GM20000 (cell line): ENCODE measurements at regions not wholly inside any gene's neighbourhood (a gene's known extent, or its start where the extent isn't known, plus 50 kb on each side); places are given as distances from the start of the nearest gene placed in this dataset.

Experiments
- DNase-seq: peaks from one replicate; pipeline ENCODE4 v3.0.0; 2012; ENCODE audit warnings: low spot score
- TF ChIP-seq, protein P1 (sequence below): IDR thresholded peaks from 2 replicates; pipeline ENCODE4 v1.5.1; 2012; ENCODE audit warnings: mild to moderate bottlenecking, control low read depth; ENCODE audit errors: extremely low read depth, missing control alignments

DNA sequence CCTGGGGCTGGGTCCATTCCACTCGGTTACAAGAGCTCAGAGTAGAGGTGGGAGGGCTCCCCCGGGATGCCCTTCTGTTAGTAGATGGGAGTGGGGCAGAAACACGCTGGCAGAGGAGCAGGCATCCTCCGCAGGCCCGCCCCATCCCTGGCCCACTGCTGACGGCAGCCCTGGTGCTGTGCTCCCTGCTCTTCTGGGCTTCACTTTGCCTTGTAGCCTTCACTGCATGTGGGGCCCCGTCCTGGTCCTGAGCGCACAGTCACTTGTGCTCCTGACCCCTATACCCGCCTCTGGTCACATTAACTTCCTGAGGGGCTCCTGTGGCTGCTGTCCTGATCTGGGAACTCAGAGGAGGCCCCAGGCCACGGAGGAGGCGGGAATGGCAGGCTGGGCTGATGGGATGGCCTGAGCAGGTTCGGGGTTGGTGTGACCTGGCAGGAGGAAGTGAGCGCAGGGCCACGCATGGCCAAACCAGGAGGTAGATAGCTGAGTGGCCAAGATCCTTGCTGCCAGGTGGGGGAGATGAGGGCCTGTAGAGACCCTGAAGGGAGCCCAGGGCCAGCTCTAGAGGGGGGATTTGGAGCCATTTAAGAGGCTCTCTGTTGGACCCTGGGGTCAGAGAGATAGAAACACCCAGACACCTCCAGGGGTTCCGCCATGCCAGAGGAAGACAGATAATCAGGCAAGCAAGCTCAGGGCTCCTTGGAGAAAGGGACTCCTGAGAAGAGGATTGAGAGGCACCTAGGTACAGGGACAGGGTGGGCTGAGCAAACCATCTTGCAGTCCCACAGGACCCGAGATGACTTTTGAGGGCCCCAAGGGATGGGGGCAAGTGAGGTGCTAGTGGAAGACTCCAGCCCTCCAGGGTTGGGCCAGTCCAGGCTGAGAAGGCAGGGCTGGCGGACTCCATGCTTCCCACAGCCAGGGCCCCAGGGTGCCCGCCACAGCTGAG lies 92.2 kb upstream of the PRR23E start:
- TF ChIP-seq, protein P1, sequence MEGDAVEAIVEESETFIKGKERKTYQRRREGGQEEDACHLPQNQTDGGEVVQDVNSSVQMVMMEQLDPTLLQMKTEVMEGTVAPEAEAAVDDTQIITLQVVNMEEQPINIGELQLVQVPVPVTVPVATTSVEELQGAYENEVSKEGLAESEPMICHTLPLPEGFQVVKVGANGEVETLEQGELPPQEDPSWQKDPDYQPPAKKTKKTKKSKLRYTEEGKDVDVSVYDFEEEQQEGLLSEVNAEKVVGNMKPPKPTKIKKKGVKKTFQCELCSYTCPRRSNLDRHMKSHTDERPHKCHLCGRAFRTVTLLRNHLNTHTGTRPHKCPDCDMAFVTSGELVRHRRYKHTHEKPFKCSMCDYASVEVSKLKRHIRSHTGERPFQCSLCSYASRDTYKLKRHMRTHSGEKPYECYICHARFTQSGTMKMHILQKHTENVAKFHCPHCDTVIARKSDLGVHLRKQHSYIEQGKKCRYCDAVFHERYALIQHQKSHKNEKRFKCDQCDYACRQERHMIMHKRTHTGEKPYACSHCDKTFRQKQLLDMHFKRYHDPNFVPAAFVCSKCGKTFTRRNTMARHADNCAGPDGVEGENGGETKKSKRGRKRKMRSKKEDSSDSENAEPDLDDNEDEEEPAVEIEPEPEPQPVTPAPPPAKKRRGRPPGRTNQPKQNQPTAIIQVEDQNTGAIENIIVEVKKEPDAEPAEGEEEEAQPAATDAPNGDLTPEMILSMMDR, result no peak

DNA sequence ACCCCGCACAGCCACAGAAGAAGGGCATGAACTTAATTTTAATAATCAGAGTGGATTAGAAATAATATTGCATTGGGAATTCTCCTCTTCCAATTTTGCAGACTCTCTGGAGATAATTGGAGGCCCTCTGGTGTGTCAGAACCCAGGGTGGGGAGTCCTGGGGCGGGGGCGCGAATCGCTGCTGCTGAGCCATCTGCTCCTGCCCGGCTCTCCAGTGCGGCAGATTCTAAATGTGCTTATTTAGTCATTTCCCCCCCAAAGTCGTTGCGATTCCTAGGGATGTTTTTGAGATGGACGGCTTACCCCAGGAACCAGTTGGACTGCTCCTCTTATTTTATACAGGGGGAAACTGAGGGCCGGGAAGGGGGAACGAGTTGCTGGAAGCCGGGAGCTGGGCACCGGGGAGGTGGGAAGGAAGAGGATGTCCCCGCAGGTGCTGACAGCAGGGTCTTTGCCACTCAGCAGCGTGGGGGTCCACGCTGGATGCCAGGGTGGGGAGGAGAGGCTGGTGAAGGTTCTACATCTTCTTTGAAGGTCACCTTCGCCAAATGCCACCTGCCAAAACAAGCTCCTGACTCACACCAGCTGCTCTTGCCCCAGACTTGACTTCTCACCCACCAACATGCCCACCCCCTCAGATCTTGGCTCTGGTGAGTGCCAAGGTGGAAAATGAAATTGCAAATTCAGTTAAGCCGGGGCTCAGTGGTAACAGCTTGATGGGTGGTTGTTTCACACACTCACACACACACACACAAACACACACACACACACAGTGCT lies 91.3 kb upstream of the PRR23E start:
- no peak for DNase-seq
- TF ChIP-seq, protein P1, result no peak

More for the DNA sequence above, 92.2 kb upstream of the PRR23E start:
- no peak for DNase-seq

DNA sequence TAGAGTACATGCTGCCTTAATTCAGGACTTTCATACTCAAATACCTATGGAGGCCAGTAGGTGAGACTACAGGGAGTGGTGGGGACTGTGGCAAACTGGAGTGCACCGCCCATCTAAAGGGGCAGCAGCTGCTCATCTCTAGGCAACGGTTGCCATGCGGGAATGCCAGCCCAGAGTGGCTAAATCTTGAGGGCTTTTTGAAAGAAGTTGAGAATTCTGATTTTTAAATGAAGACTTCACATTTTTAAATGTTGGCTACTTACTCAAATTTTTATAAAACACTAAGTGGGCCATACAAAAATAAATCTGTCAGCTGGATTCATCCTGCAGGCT lies 90.8 kb upstream of the PRR23E start:
- TF ChIP-seq, protein P1, result no peak
- DNase-seq, result no peak

DNA sequence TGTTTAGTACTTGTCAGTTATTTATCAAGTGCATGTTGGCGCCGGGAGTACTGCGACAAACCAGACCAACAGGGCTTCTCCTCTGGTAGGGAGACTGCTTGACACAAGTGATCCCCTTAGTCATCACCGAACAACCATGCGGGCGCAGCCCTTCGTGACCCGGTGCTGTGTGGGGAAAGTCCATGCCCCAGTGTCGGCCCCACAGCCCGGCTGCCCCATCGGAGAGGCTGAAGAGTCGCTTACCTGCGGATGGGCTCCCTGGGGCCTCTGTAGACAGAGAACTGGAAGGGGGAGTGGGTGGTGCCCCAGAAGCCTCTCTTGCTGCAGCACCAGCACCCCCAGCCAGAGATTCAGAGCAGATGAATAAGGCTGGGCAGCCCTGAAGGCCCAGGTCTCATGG lies 90.3 kb upstream of the PRR23E start:
- TF ChIP-seq, protein P1, result no peak
- no peak for DNase-seq

DNA sequence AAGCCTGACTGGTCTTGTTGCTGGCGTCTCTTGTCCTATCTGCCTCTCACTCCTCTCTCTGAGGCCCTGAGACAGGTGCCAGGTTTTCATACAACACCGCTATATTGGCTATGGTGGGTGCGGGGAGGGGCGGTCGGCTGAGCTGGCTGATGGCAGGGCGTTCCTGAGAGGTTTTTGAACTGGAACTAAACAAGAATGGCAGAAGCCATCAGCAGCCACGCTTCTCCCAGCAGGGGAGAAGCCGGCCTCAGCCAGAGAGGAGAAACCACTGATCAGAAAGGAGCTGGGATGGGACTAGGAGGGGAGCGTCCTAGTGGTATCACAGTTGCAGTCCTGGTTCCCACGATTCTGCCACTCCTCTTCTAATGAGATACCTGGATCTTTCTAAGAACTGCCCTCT lies 89.9 kb upstream of the PRR23E start:
- TF ChIP-seq, protein P1, result no peak
- DNase-seq, result no peak

DNA sequence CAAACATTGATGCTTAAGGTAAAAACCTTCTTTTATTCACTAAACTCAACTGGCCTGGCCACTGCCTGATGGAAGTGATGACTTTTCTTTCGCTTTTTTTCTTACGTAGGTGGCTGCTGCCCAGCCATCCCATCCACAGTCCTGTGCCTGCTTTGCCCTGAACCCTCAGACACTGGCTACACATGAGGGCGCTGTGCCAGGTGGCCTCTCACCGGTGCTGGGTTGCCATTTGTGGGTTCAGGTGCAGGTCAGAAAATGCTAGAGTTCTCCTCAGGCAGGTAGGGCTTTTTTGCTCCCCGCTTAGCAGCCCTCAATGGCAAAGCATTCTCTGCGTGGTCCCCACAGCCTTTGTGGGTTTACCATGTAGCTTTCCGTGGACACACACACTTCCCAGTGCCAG lies 88.3 kb upstream of the PRR23E start:
- DNase-seq, result no peak
- TF ChIP-seq, protein P1, result no peak

DNA sequence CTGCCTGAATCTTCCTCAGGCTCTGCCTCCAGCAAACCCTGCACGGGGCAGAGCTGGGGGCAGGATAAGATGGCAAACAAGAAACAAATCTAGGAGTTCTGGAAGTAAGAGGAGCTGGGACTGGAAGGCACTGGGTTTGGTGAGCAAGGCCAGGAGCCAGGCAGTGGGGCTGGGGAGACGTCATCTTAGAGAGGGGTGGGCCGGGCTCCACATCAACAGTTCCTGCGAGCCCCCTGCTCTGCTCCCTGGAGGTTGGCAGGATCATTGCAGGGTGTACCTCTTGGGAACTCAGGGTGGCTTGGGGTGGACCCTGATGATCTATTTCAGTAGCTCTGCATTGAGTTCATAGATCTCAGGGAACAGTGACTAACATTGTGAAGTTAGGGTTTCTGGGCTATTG lies 87.3 kb upstream of the PRR23E start:
- DNase-seq, result no peak
- TF ChIP-seq, protein P1, result no peak
